GM20431 (cell line): ENCODE measurements at regions not wholly inside any gene's neighbourhood (a gene's known extent, or its start where the extent isn't known, plus 50 kb on each side); places are given as distances from the start of the nearest gene placed in this dataset.

ENCODE experiments used
- in situ Hi-C: fragments of 300-500 bp; cut with MseI, MboI; formaldehyde crosslinking; loops from one replicate; pipeline ENCODE4 v1.15.0; 2020; ENCODE audit warnings: low sequenced_read_pairs; ENCODE audit not compliant: unreplicated experiment

DNA sequence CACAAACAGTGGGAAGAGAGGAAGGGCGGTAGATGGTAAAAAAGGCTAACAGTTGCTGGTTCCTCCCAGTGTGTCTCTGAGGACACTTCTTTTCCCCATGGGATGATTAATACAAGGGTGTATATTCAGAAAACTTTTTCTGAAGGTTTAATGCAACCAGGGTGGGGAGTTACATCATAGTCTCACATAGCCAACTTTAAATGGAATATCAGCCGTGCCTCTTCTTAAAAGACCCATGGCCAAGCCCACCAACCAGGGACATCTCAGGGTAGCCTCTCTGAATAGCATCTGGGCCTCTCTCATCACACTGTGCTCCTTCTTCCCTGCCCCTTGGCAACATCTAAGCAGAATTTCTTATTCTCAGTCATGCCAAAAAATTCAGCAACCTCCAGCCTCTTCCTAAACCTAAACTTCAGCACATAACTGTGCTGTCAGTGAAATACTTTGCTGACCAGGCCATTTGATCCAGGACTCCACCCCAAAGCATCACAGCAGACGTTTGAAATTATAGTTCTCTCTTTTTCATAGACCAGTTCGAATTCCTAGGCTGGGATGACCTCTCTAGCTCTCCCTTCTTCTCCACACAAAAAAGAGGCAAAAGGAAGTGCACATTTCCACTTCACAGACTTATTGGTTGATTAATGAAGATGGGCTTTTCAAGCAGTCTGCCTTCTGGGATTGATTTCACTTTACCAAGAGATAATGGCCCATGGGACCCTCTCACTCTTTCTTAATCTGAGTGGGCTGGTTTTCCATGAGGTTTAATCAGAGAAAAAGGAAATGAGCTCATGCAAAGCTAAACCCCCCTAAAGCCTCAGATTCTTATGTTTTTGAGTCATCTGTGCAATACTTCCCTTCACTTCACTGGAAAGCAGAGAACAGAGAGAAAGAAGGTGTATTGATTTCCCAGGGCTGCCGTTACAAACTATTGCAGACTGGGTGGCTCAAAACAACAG is 85.1 kb upstream of the RAI14 start:
- in situ Hi-C loops, result no loop called here

DNA sequence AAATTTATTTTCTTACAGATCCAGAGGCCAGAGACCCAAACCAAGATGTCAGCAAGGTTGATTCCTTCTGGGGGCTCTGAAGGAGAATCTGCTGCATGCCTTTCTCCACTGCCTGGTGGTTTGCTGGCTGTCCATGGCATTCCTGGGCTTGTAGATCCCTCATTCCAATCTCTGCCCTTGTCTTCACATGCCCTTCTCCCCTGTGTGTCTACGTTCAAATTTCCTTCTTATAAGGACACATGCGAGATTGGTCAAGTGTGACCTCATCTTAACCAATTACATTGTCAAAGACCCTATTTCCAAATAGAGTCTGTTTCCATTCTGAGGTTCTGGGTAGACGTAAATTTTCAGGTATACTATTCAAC is 84.5 kb upstream of the RAI14 start:
- in situ Hi-C loops, result no loop called here

DNA sequence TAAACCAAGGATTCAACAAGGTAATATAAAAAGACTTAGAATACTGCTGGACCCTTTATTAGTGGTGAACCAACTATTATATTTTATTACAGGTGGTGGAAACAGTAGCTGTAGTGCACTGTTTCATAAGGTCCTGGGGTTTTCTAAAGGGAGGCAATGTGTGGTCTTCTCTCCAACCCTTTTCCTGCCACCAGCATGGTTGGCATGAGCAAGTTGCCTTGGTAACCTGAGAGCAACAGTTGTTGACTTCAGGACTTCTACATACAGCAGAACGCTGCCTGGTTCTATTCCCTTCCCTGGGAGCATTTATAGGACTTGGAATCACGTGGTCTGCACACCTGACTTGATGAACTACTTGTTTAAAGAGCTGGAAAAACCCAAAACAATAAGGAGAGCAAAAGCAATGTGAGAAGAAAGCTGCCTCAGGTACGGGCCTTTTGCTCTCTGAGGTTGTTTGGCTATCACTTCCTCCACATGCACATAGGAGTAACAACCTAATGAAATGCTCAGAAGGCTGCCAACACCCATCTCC is 81.1 kb upstream of the RAI14 start:
- in situ Hi-C loops, result no loop called here

DNA sequence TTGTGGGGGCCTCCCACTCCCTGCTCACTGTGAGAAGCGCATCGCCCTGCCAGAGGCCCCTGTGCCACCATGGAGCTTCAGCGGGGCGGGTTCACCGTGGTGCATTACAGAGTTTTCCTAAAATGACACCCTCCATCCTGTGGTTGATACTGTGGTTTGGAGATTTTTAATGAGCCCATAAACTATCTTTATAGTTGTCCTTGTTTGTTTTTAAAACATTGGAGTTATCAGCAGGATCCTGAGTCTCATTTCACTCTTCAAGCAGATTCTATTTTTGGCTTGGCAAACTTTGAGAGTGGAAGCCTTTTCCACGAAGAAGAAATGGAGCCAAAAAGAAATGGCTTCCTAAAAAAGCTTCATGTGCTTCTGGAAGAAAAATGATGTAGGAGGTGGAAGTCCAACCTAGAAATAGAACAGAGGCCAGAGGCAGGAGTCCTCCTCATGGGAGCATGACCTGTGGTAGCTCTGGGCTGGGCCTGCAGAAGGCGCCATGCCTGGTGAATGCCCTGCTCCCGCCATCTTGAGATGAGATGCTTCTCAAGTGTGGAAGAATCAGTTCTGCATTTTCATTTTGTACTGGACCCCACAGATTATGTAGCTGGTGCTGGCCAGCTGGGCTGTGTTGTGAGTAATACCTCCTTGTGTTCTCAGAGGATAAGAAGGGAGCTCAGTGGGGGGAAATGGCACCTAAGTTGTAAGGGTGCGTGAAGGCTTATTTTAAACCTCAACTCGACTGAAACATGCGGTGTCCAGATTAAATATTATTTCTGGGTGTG is 79.0 kb upstream of the RAI14 start:
- in situ Hi-C loops, result no loop called here

DNA sequence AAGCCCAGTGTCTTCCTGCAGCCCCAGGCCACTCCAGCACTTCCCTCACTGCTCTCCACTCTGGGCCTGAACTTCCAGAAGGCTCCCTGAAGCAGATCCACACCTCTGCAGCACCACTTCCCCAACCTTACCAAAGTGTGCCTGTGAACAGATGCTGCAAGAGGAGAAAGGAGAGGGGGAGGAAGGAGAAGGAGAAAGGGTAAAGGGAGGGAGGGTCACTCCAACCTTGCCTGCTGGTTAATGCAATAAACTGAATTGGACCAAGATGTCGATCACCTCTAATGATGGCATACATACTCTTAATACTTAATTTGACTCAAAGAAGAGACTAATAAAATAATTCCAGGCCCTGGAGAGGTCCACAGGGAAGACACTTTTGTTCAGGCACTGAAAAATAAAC is 77.2 kb upstream of the RAI14 start:
- in situ Hi-C loops, result no loop called here

DNA sequence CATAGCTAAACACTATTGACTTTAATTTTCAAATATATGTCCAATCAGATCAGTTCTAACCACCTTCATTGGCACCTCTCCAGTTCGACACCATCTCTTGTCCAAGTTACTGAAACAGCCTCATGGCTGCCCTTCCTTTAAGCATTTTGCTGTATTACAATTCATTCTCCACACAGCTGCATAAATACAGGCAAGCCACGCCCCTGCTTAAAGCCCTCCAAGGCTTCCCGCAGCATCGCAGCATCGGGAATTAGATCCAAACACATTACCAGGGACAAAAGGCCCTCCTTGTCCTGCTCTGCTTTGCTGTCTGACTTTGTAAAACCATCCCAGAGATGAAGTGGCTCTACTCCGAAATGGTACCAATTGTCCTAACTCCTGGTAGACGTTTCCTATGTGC is 75.1 kb upstream of the RAI14 start:
- in situ Hi-C loops, result no loop called here

DNA sequence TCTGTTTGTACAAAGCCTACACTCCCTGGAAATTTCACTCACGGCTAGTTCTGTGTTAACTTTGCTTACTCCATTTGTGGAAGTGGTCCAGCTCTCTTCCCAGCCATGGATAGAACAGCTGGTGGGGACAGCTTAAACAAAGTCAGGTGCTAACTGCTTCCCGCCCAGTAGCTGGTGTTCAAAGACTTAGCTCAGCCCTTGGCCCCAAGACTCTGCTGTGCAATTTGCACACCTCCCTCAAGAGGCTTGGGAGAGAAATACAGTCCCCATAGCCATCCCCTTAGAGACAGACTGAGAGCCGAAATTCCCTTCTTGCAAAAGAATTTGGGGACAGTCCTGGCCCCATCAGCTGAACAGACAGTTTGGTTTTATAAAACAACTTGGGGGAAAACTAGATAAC is 73.8 kb upstream of the RAI14 start:
- in situ Hi-C loops, result no loop called here

DNA sequence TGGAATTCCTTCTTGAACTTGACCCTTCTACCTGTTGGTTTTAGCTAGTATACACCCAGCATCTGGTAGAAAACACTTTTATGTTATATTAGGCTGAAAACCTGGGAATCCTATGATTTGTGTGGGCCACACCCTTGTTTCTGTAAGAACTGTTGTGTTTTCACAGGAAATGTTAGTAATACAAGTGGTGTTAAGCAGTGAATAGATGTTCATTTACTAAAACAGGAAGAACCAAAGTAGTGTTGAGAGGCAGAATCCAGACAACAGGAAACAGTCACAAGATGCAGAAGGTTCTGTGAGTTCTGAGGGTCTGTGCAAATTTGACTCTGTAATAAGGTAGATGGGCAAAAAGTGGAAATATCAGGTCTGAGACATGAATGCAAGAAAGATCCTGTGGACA is 73.0 kb upstream of the RAI14 start:
- in situ Hi-C loops, result no loop called here

DNA sequence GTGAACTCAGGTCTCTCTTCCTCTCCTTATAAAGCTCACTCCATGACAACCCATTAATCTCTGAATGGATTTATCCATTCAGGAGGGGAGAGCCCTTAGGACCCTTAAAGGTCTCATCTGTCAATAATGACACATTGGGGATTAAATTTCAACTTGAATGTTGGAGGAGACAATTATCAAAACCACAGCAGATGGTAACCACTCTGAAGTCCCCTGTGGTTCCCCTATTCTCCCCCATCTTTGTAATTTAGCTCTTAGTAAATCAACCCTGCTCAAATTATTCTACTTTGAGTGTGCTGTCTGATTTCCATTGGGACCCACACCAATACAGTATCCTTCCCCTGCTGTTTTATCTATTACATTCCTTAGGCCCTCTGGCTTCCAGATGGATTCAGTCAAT is 72.0 kb upstream of the RAI14 start:
- in situ Hi-C loops, result no loop called here

DNA sequence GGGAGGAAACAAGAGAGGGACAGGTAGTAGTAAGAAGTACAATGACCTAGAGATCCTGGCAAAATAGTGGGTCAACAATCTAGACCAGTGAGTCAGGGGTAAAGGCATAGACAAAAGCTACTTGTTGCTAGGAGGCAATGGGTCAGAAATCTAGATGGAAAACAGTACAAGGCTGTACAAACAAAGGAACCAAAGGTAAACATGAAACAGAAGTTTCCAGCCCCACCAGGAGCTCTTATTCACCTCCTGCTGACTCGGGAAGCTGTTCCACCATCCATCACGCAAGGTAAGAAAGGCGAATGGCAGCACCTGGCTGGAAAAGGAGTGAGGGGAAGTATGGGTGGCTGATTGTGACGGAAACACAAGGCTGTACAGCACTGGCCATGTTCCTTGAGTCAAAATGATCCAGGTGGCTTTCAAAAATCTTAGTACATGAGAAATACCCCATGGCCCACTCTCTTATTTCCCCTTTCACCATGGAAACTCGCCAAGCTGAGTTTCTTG is 70.5 kb upstream of the RAI14 start:
- in situ Hi-C loops, result no loop called here

DNA sequence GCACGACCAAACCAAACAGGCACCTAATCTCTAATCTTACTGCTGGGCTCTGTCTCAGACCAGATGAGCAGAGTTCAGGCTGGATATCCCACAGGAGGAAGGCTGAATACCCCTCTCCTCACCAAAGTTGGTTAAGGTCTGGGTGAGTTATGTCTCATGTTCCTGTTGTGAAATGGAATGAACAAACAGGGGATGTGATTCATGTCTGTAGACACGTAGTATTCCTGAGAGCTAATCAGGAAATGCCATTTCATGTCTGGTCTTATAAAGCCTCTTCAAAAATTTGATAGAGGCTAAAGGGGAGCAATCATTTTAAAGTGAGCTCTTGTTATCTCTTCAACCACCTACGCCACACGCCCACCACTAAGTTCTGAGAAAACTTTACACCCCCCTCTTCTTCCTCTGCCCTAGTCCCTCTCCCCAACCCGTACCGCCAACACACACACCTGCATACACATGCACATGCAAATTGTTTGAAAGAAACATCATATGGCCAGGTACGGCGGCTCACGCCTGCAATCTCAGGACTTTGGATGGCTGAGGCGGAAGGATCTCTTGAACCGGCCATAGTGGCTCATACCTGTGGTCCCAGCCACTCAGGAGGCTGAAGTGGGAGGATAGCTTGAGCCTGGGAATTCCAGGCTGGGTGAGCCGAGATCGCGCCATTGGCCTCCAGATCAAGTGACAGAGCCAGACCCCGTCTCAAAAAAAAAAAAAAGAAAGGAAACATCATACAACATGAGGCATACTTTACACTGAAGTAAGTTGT is 69.8 kb upstream of the RAI14 start:
- in situ Hi-C loops, result no loop called here

DNA sequence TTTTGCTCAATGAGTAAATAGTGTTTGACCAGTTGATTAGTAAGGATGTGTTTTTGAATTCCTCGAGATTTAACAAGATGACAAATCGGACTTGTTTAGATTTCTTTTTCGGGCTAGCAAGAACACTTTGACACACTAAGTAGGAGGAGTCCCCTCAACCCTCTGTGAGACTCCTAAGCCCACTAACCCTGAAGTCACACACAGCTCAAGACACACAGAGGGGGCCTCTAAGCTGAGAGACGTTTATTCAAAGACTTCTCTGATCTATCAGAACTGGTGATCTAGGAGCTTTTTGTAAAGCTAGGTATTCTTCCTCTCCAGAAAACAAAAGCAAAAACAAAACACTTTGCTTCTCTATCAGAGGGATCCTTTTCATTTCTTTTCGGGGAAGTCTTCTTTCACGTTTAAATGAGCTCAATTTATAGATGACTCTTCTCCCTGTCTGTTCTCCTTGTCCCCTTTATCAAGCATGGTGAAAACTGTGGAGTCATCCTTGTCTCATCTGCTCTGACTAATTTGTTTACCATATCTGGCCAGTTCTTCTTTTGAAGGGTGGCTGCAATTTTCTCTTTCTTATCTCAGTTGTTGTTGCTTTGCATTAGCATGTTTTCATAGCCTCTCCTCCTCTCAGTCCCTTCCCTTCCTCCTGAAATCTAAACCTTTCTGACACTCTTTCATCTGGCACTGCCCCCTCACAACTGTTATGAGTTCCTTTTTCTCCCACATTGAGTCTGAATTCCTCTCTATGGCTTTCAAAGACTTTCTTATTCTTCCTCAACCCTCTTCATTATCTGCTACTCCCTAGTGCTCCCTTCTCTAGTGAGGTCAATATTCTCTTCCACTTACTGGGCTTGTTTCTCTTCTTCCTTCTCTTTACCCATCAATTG is 68.5 kb upstream of the RAI14 start:
- in situ Hi-C loops, result no loop called here

DNA sequence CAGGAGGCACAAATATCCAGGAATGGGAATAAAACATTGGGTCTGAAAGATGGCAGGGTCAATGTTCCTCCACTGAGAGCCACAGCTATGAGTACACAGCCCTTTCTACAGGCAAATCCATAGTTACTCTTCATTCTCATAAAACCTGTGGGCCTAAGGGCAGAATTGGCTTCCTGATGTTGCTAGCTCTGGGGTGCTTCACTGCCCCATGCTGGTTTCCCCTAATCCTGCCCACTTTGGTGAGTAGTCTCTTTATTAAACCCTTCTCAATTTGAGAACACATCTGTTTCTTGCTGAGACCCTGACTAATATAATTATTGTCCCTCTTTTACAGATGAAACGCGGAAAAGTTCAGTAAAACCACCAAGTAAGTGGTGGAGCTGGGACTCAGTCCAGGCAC is 66.3 kb upstream of the RAI14 start:
- in situ Hi-C loops, result no loop called here

DNA sequence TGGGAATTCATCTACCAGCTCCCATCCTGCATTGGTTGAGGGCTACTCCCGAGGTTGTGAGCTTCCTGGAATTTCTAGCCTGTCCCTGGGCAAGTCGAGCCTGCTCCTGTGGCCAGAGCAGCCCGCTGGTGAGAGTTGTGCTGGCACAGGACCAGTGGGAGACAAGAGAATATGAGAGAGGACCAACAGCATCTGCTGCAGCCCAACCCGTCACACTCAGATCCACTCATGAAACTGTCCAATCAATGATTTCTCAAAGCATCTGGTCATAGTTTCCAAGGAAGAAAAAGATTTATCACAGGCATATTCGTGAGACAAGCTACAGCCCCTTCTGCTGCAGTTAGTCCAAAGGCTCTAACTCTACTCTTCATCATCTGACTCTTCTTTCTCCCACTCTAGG is 64.4 kb upstream of the RAI14 start:
- in situ Hi-C loops, result no loop called here

DNA sequence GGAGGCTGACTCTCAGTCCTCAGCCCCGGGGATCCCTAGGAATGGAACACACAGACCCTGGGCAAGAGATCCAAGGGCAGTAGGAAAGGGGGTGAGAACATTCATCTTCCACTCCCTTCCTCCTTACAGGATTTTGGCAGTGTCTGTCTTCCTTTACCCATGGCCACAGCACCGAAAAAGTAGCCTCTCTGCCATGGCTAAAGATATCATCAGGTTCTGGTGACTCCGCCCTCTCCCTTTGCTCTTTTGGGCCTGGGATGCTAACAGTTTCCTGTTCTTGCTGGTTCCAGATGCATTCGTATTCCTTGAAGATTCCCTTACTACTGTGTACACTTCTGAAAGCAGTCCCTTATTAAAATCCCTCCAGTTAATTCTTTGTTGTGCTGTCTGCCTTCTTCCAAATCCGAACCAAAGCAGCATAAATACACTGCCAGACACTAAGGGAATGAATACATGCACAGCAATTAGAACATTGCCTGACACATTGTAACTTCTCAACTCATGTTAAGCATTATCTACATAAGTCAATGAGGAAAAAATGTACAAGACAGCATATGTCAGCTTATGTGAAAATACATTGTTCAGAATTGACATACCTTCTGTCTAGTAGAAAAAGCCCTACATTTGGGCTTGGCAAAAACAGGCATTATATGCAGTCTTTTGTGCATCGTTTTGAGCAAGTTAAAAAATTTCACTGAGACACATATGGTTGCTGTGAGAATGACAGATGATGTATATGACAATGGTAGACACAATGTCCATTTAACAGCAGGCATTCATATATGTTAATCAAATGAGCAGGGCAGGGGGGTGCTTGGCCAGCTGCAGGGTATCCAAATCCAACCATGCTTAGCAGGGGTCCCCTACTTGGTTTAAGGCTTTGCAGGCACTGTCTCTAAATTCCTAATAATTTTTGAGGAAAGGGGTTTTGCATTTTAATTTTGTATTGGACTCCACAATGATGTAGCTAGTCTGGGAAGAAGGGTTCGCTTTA is 58.8 kb upstream of the RAI14 start:
- in situ Hi-C loops, result no loop called here

DNA sequence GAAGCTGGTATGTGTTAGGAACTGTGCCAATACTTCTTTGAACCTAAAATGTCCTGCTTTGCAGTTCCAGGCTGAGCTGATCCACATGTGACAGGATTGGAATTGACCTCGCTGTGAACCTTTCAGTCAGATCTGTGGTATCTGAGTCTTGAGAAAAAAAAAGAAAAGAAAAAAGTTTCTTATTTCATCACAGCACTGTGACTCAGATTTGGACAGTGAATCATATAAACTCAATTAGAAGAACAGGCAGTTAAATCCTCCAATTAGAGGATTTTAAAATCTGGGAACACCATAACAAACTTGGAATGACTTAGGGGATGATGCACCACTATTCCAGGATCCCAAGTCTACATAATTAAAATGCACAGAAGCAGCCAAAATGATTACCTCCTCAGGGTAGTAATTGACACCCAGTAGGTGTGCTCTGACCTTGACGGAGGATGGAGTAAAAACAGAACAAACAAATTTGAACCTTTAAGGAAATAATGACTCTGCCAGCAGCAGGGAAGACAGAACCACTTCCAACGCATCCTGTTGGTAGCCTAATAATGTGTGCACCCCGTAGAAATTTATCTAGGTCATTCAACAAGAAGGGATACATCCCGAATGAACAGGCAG is 57.8 kb upstream of the RAI14 start:
- in situ Hi-C loops, result no loop called here

DNA sequence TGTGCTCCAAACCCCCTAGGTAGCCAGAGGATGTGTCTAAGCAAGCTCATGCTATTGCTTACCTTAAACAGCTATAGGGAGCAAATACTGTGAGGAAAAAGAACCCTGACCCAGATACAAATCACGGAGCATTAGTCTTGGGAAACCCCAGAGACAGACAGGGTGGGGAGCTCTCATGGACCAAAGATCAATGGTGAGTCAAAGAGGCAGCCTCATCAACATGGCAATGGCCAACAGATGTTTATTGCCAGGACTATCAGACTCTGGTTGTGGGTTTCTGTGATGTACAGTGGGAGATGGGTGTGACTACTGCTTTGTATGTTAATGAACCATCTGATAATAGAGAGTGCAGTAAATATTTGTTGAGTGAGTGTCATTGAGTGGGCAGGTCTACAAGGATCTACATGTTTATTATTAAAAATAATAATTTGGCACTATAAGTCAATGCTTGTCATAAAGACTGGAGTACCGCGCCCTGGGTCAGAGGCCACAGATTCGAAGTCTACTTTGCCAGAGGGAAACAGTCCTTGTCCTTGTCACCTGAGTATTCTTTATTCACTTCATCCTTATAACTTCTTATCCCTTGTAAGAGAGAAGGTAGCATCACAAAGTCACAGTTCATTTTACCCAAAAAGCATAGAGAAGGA is 56.5 kb upstream of the RAI14 start:
- in situ Hi-C loops, result no loop called here
